MM.1S (cell line): ENCODE measurements at regions not wholly inside any gene's neighbourhood (a gene's known extent, or its start where the extent isn't known, plus 50 kb on each side); places are given as distances from the start of the nearest gene placed in this dataset.

Source experiments
- EZH2 ChIP-seq: fragments of 300-600 bp; sonication (generic); optimal IDR thresholded peaks from 2 replicates; pipeline ENCODE3; 2017; ENCODE audit warnings: low read depth, mild to moderate bottlenecking, antibody characterized with exemption, low read length, mixed read lengths
- TF ChIP-seq, protein P1 (sequence below): fragments of 300-600 bp; sonication (generic); IDR thresholded peaks from 2 replicates; pipeline ENCODE4 v1.5.1; 2016; ENCODE audit warnings: antibody characterized with exemption, low read length, mixed read lengths

DNA sequence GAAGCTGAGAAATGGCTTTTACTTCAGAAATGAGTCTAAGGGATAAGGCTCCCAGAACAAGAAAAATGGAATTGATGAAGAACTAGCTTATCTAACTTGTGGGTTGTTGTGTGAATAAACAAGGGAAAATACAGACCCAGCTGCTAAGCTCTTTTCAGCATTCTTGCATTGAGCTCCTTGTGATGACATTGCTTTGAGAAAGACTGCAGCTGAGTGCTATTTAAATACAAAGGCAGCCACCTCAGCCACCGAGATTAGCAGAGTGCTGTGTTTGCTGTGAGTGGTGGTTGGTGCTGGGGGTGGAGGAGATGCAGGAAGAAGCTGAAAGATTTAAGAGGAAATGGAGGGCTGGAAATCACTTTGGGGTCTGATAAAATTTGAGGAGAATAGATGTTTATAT, 396.0 kb upstream of the PRICKLE1 start:
- TF ChIP-seq, protein P1, sequence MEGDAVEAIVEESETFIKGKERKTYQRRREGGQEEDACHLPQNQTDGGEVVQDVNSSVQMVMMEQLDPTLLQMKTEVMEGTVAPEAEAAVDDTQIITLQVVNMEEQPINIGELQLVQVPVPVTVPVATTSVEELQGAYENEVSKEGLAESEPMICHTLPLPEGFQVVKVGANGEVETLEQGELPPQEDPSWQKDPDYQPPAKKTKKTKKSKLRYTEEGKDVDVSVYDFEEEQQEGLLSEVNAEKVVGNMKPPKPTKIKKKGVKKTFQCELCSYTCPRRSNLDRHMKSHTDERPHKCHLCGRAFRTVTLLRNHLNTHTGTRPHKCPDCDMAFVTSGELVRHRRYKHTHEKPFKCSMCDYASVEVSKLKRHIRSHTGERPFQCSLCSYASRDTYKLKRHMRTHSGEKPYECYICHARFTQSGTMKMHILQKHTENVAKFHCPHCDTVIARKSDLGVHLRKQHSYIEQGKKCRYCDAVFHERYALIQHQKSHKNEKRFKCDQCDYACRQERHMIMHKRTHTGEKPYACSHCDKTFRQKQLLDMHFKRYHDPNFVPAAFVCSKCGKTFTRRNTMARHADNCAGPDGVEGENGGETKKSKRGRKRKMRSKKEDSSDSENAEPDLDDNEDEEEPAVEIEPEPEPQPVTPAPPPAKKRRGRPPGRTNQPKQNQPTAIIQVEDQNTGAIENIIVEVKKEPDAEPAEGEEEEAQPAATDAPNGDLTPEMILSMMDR, result no peak
- TF ChIP-seq EZH2, result no peak
